ENCODE measurements at regions not wholly inside any gene's neighbourhood (a gene's known extent, or its start where the extent isn't known, plus 50 kb on each side); places are given as distances from the start of the nearest gene placed in this dataset.

GRCh38 chr6:104604685-104605084 lies 255.0 kb downstream of the HACE1 start:
- no peak for DNase-seq
- Mint-ChIP-seq H3K4me3 (no peak overlapping the region), H3K36me3 (no peaks in the 10 kb centered on the region), H3K9me3 (no peaks in the 10 kb centered on the region), H3K27ac (no peak overlapping the region), H3K4me1 (peaks cover 13% of the 10 kb centered on the region), H3K27me3 (no peaks in the 10 kb centered on the region)
- CTCF ChIA-PET: no interaction called here

- Mint-ChIP-seq H3K27me3 (no peaks in the 10 kb centered on the region), H3K4me1 (peaks cover 13% of the 10 kb centered on the region), H3K36me3 (no peaks in the 10 kb centered on the region), H3K27ac (no peak overlapping the region), H3K9me3 (no peaks in the 10 kb centered on the region), H3K4me3 (no peak overlapping the region)
- CTCF ChIA-PET: no interaction called here
- DNase-seq: no peak
Observed at GRCh38 chr6:104603108-104603745, 256.5 kb downstream of the HACE1 start.

- CTCF ChIA-PET: no interaction called here
- Mint-ChIP-seq H3K9me3 (no peaks in the 10 kb centered on the region), H3K36me3 (no peaks in the 10 kb centered on the region), H3K4me3 (no peak overlapping the region), H3K27ac (no peak overlapping the region), H3K27me3 (no peaks in the 10 kb centered on the region), H3K4me1 (peaks cover 13% of the 10 kb centered on the region)
- no peak for DNase-seq
Observed at GRCh38 chr6:104601721-104602120, 258.0 kb downstream of the HACE1 start.

GRCh38 chr6:104601131-104601651 lies 258.5 kb downstream of the HACE1 start:
- Mint-ChIP-seq H3K27me3 (no peaks in the 10 kb centered on the region), H3K4me3 (no peak overlapping the region), H3K27ac (no peak overlapping the region), H3K9me3 (no peaks in the 10 kb centered on the region), H3K4me1 (peaks cover 13% of the 10 kb centered on the region), H3K36me3 (no peaks in the 10 kb centered on the region)
- CTCF ChIA-PET: no interaction called here
- DNase-seq: no peak

GRCh38 chr6:104600639-104600931 lies 259.1 kb downstream of the HACE1 start:
- no peak overlapping the region for H3K4me3 Mint-ChIP-seq
- H3K36me3 Mint-ChIP-seq: no peaks in the 10 kb centered on the region
- CTCF ChIA-PET: no interaction called here
- H3K9me3 Mint-ChIP-seq: no peaks in the 10 kb centered on the region
- H3K4me1 Mint-ChIP-seq: peaks cover 13% of the 10 kb centered on the region
- H3K27me3 Mint-ChIP-seq: no peaks in the 10 kb centered on the region
- DNase-seq: no peak
- no peak overlapping the region for H3K27ac Mint-ChIP-seq

- Mint-ChIP-seq H3K27ac (no peak overlapping the region), H3K9me3 (no peaks in the 10 kb centered on the region), H3K36me3 (no peaks in the 10 kb centered on the region), H3K4me3 (no peak overlapping the region), H3K4me1 (peaks cover 13% of the 10 kb centered on the region), H3K27me3 (no peaks in the 10 kb centered on the region)
- CTCF ChIA-PET: no interaction called here
- DNase-seq: no peak
Observed at GRCh38 chr6:104599821-104600638, 259.7 kb downstream of the HACE1 start.

- CTCF ChIA-PET: no interaction called here
- H3K9me3 Mint-ChIP-seq: no peaks in the 10 kb centered on the region
- DNase-seq: no peak
- no peak overlapping the region for H3K27ac Mint-ChIP-seq
- H3K4me1 Mint-ChIP-seq: peaks cover 1% of the 10 kb centered on the region
- H3K27me3 Mint-ChIP-seq: no peaks in the 10 kb centered on the region
- H3K4me3 Mint-ChIP-seq: no peak overlapping the region
- H3K36me3 Mint-ChIP-seq: no peaks in the 10 kb centered on the region
Observed at GRCh38 chr6:104597541-104598050, 262.1 kb downstream of the HACE1 start.

GRCh38 chr6:104596091-104596490 lies 263.6 kb downstream of the HACE1 start:
- no peaks in the 10 kb centered on the region for H3K9me3 Mint-ChIP-seq
- no peaks in the 10 kb centered on the region for H3K27me3 Mint-ChIP-seq
- CTCF ChIA-PET: no interaction called here

GRCh38 chr6:104595311-104595820 lies 264.4 kb downstream of the HACE1 start:
- CTCF ChIA-PET: no interaction called here
- Mint-ChIP-seq H3K4me3 (no peak overlapping the region), H3K27ac (no peak overlapping the region)

More at GRCh38 chr6:104596091-104596490, 263.6 kb downstream of the HACE1 start:
- H3K36me3 Mint-ChIP-seq: no peaks in the 10 kb centered on the region
- H3K4me3 Mint-ChIP-seq: no peak overlapping the region
- H3K27ac Mint-ChIP-seq: no peak overlapping the region
- DNase-seq: no peak
- H3K4me1 Mint-ChIP-seq: no peaks in the 10 kb centered on the region

GRCh38 chr6:104591573-104592334 lies 268.0 kb downstream of the HACE1 start:
- no peaks in the 10 kb centered on the region for H3K27me3 Mint-ChIP-seq
- H3K27ac Mint-ChIP-seq: no peak overlapping the region
- H3K9me3 Mint-ChIP-seq: no peaks in the 10 kb centered on the region
- no peak for DNase-seq
- H3K4me1 Mint-ChIP-seq: no peaks in the 10 kb centered on the region
- H3K4me3 Mint-ChIP-seq: no peak overlapping the region
- H3K36me3 Mint-ChIP-seq: no peaks in the 10 kb centered on the region
- CTCF ChIA-PET: no interaction called here

More at GRCh38 chr6:104595311-104595820, 264.4 kb downstream of the HACE1 start:
- no peaks in the 10 kb centered on the region for H3K9me3 Mint-ChIP-seq
- no peak for DNase-seq
- no peaks in the 10 kb centered on the region for H3K27me3 Mint-ChIP-seq
- H3K36me3 Mint-ChIP-seq: no peaks in the 10 kb centered on the region
- no peaks in the 10 kb centered on the region for H3K4me1 Mint-ChIP-seq

- CTCF ChIA-PET: no interaction called here
- Mint-ChIP-seq H3K4me1 (no peaks in the 10 kb centered on the region), H3K27ac (no peak overlapping the region), H3K9me3 (no peaks in the 10 kb centered on the region), H3K27me3 (peaks cover 4% of the 10 kb centered on the region), H3K36me3 (no peaks in the 10 kb centered on the region), H3K4me3 (no peak overlapping the region)
- DNase-seq: no peak
Observed at GRCh38 chr6:104589940-104590339, 269.8 kb downstream of the HACE1 start.

- Mint-ChIP-seq H3K27ac (no peak overlapping the region), H3K4me1 (no peaks in the 10 kb centered on the region), H3K4me3 (no peak overlapping the region), H3K9me3 (no peaks in the 10 kb centered on the region), H3K27me3 (peaks cover 4% of the 10 kb centered on the region), H3K36me3 (no peaks in the 10 kb centered on the region)
- no peak for DNase-seq
- CTCF ChIA-PET: no interaction called here
Observed at GRCh38 chr6:104585646-104586045, 274.1 kb downstream of the HACE1 start.

- H3K36me3 Mint-ChIP-seq: no peaks in the 10 kb centered on the region
- no peak overlapping the region for H3K27ac Mint-ChIP-seq
- H3K9me3 Mint-ChIP-seq: no peaks in the 10 kb centered on the region
- H3K27me3 Mint-ChIP-seq: peaks cover 3% of the 10 kb centered on the region
- CTCF ChIA-PET: no interaction called here
- no peak overlapping the region for H3K4me3 Mint-ChIP-seq
- H3K4me1 Mint-ChIP-seq: no peaks in the 10 kb centered on the region
- DNase-seq: no peak
Observed at GRCh38 chr6:104580452-104580851, 279.3 kb downstream of the HACE1 start.

GRCh38 chr6:104579310-104579863 lies 280.3 kb downstream of the HACE1 start:
- H3K9me3 Mint-ChIP-seq: no peaks in the 10 kb centered on the region
- CTCF ChIA-PET: no interaction called here
- H3K36me3 Mint-ChIP-seq: no peaks in the 10 kb centered on the region
- no peaks in the 10 kb centered on the region for H3K27me3 Mint-ChIP-seq
- H3K27ac Mint-ChIP-seq: no peak overlapping the region
- no peak overlapping the region for H3K4me3 Mint-ChIP-seq
- no peaks in the 10 kb centered on the region for H3K4me1 Mint-ChIP-seq
- no peak for DNase-seq
